WTC11 (cell line): ENCODE measurements at regions not wholly inside any gene's neighbourhood (a gene's known extent, or its start where the extent isn't known, plus 50 kb on each side); places are given as distances from the start of the nearest gene placed in this dataset.

ENCODE experiments used
- CTCF ChIP-seq: fragments of 200-600 bp; IDR thresholded peaks from 2 replicates; pipeline ENCODE4 v1.8.0; 2022; ENCODE audit warnings: antibody characterized with exemption
- E2F5 ChIP-seq: sonication (generic); formaldehyde crosslinking; IDR thresholded peaks from 2 replicates; pipeline ENCODE4 v1.8.1; 2022; ENCODE audit warnings: mild to moderate bottlenecking, moderate library complexity, missing genetic modification reagents
- HMGXB4 ChIP-seq: sonication (generic); formaldehyde crosslinking; IDR thresholded peaks from 2 replicates; pipeline ENCODE4 v1.8.1; 2023; ENCODE audit warnings: mild to moderate bottlenecking, moderate library complexity, missing genetic modification reagents
- MLX ChIP-seq: sonication (generic); formaldehyde crosslinking; IDR thresholded peaks from 2 replicates; pipeline ENCODE4 v1.8.1; 2023; ENCODE audit warnings: mild to moderate bottlenecking, missing genetic modification reagents, moderate library complexity
- MXD4 ChIP-seq: fragments of 250-450 bp; sonication (Bioruptor Pico); IDR thresholded peaks from 2 replicates; pipeline ENCODE4 v1.8.0; 2021; ENCODE audit warnings: mild to moderate bottlenecking, moderate library complexity, borderline replicate concordance
- TCF7 ChIP-seq: sonication (generic); formaldehyde crosslinking; IDR thresholded peaks from 2 replicates; pipeline ENCODE4 v1.8.0; 2022; ENCODE audit warnings: mild to moderate bottlenecking, low read depth, missing genetic modification reagents, moderate library complexity

- TF ChIP-seq CTCF = no peak
- TF ChIP-seq E2F5 (CRISPR knock-in tag) = no peak
- TF ChIP-seq MLX (CRISPR knock-in tag) = no peak
- TF ChIP-seq MXD4 (CRISPR knock-in tag) = no peak
- TF ChIP-seq TCF7 (CRISPR knock-in tag) = no peak
- TF ChIP-seq HMGXB4 (CRISPR knock-in tag) = no peak
These were observed 281.2 kb upstream of the EPHA4 start for GRCh38 chr2:221853297-221853696.
